WTC11 (cell line): ENCODE measurements at regions not wholly inside any gene's neighbourhood (a gene's known extent, or its start where the extent isn't known, plus 50 kb on each side); places are given as distances from the start of the nearest gene placed in this dataset.

Experiments
- ATAC-seq: fragments of 200-7000 bp; cut with Tn5 transposase; 2 replicates; pipeline ENCODE4 v1.10.0; 2021; ENCODE audit warnings: mild to moderate bottlenecking, moderate library complexity
- CTCF ChIA-PET: fragments of 300-600 bp; sonication (Branson Sonifier 250); formaldehyde crosslinking; loops from one replicate; lab custom pipeline; 2021; ENCODE audit warnings: antibody characterized with exemption; lab: Charles Lee
- POLR2A ChIA-PET: fragments of 350-600 bp; sonication (Branson Sonifier 250); formaldehyde crosslinking; loops from one replicate; lab custom pipeline; 2021; ENCODE audit warnings: antibody characterized with exemption; lab: Charles Lee
- DNase-seq: peaks from one replicate; pipeline ENCODE4 v3.0.0; 2021; ENCODE audit warnings: low spot score
- H3K27ac Mint-ChIP-seq: 2 replicates; pipeline ENCODE4 v1.8.0; 2021; ENCODE audit warnings: mixed read lengths
- H3K27me3 Mint-ChIP-seq: 2 replicates; pipeline ENCODE4 v1.8.0; 2021; ENCODE audit warnings: low read depth, mild to moderate bottlenecking, moderate library complexity, mixed read lengths
- H3K36me3 Mint-ChIP-seq: 2 replicates; pipeline ENCODE4 v1.8.0; 2021; ENCODE audit warnings: mixed read lengths
- H3K4me1 Mint-ChIP-seq: 2 replicates; pipeline ENCODE4 v1.8.0; 2022; ENCODE audit warnings: mixed read lengths
- H3K4me3 Mint-ChIP-seq: 2 replicates; pipeline ENCODE4 v1.8.0; 2021; ENCODE audit warnings: mild to moderate bottlenecking, moderate library complexity, mixed read lengths
- H3K9me3 Mint-ChIP-seq: 2 replicates; pipeline ENCODE4 v1.8.0; 2021; ENCODE audit warnings: mixed read lengths
- ATF1 ChIP-seq: sonication (generic); formaldehyde crosslinking; IDR thresholded peaks from 2 replicates; pipeline ENCODE4 v1.8.1; 2023; ENCODE audit warnings: mild to moderate bottlenecking, moderate library complexity, missing genetic modification reagents
- CREB1 ChIP-seq: sonication (generic); formaldehyde crosslinking; IDR thresholded peaks from 2 replicates; pipeline ENCODE4 v1.8.0; 2023; ENCODE audit warnings: mild to moderate bottlenecking, missing genetic modification reagents
- ELF4 ChIP-seq: sonication (generic); formaldehyde crosslinking; IDR thresholded peaks from 2 replicates; pipeline ENCODE4 v1.8.1; 2022; ENCODE audit warnings: low read depth, mild to moderate bottlenecking, moderate library complexity, missing genetic modification reagents
- FOXJ3 ChIP-seq: sonication (generic); formaldehyde crosslinking; IDR thresholded peaks from 2 replicates; pipeline ENCODE4 v1.9.0; 2021; ENCODE audit warnings: missing genetic modification reagents, mild to moderate bottlenecking, borderline replicate concordance
- FOXK1 ChIP-seq: sonication (generic); formaldehyde crosslinking; IDR thresholded peaks from 2 replicates; pipeline ENCODE4 v1.8.0; 2022; ENCODE audit warnings: mild to moderate bottlenecking, moderate library complexity, missing genetic modification reagents
- IRF2 ChIP-seq: sonication (generic); formaldehyde crosslinking; IDR thresholded peaks from 2 replicates; pipeline ENCODE4 v1.8.0; 2022; ENCODE audit warnings: low read depth, missing genetic modification reagents, borderline replicate concordance
- JUN ChIP-seq: sonication (generic); formaldehyde crosslinking; IDR thresholded peaks from 2 replicates; pipeline ENCODE4 v1.8.0; 2023; ENCODE audit warnings: mild to moderate bottlenecking, missing genetic modification reagents
- MYBL2 ChIP-seq: sonication (generic); formaldehyde crosslinking; IDR thresholded peaks from 2 replicates; pipeline ENCODE4 v1.8.1; 2023; ENCODE audit warnings: mild to moderate bottlenecking, moderate library complexity, missing genetic modification reagents
- NR3C1 ChIP-seq: sonication (generic); formaldehyde crosslinking; conservative IDR thresholded peaks from 2 replicates; pipeline ENCODE4 v1.8.1; 2023; ENCODE audit warnings: low read depth, mild to moderate bottlenecking, missing genetic modification reagents
- SMAD3 ChIP-seq: sonication (generic); formaldehyde crosslinking; IDR thresholded peaks from 2 replicates; pipeline ENCODE4 v1.8.0; 2022; ENCODE audit warnings: missing genetic modification reagents, mild to moderate bottlenecking, borderline replicate concordance
- SMAD4 ChIP-seq: sonication (generic); formaldehyde crosslinking; IDR thresholded peaks from 2 replicates; pipeline ENCODE4 v1.8.0; 2022; ENCODE audit warnings: mild to moderate bottlenecking, missing genetic modification reagents
- SOX15 ChIP-seq: fragments of 250-450 bp; sonication (Bioruptor Pico); IDR thresholded peaks from 2 replicates; pipeline ENCODE4 v1.9.0; 2021; ENCODE audit warnings: mild to moderate bottlenecking
- ZBTB21 ChIP-seq: sonication (generic); formaldehyde crosslinking; IDR thresholded peaks from 2 replicates; pipeline ENCODE4 v1.8.1; 2023; ENCODE audit warnings: mild to moderate bottlenecking, missing genetic modification reagents, borderline replicate concordance
- ZNF396 ChIP-seq: fragments of 250-450 bp; sonication (Bioruptor Pico); IDR thresholded peaks from 2 replicates; pipeline ENCODE4 v1.8.0; 2021; ENCODE audit warnings: mild to moderate bottlenecking, moderate library complexity, borderline replicate concordance
- ZNF416 ChIP-seq: fragments of 250-450 bp; sonication (Bioruptor Pico); IDR thresholded peaks from 2 replicates; pipeline ENCODE4 v1.9.0; 2021; ENCODE audit warnings: mild to moderate bottlenecking, inconsistent platforms
- TF ChIP-seq, protein P1 (sequence below): sonication (generic); formaldehyde crosslinking; IDR thresholded peaks from 2 replicates; pipeline ENCODE4 v1.8.0; 2023; ENCODE audit warnings: mild to moderate bottlenecking, missing genetic modification reagents
- TF ChIP-seq, protein P2 (sequence below): sonication (generic); formaldehyde crosslinking; IDR thresholded peaks from 2 replicates; pipeline ENCODE4 v1.8.1; 2023; ENCODE audit warnings: mild to moderate bottlenecking, moderate library complexity, missing genetic modification reagents
- TF ChIP-seq, protein P3 (sequence below): fragments of 250-450 bp; sonication (Bioruptor Pico); IDR thresholded peaks from 2 replicates; pipeline ENCODE4 v1.9.0; 2021; ENCODE audit warnings: moderate library complexity, mild to moderate bottlenecking, inconsistent platforms, borderline replicate concordance
- TF ChIP-seq, protein P4 (sequence below): fragments of 200-600 bp; IDR thresholded peaks from 2 replicates; pipeline ENCODE4 v1.8.0; 2022; ENCODE audit warnings: antibody characterized with exemption
- TF ChIP-seq, protein P5 (sequence below): sonication (generic); formaldehyde crosslinking; IDR thresholded peaks from 2 replicates; pipeline ENCODE4 v1.8.1; 2023; ENCODE audit warnings: mild to moderate bottlenecking, missing genetic modification reagents, moderate library complexity
- TF ChIP-seq, protein P6 (sequence below): sonication (generic); formaldehyde crosslinking; IDR thresholded peaks from 2 replicates; pipeline ENCODE4 v1.8.1; 2023; ENCODE audit warnings: mild to moderate bottlenecking, missing genetic modification reagents
- TF ChIP-seq, protein P7 (sequence below): sonication (generic); formaldehyde crosslinking; IDR thresholded peaks from 2 replicates; pipeline ENCODE4 v1.8.0; 2022; ENCODE audit warnings: mild to moderate bottlenecking, missing genetic modification reagents

DNA sequence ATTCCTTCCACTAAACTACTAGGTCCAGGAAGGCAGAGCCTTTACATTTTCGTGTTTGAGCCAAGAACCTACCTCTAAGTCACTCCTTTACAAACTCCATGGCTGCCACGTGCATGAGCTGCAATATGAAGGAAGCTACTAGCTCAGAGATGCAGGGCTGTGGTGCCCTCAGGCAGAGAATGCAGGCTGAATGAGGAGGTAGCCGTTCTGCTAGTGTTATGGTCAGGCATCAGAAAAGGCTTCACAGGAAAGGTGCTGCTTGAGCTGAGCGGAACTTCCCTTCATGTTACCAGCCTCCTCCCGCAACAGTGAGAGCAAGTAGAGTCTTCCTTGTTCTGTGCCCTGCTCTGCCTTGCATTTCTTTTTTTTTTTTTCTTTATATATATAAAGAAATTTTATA, 148.3 kb upstream of the PACRGL start (continued):
- TF ChIP-seq, protein P1, sequence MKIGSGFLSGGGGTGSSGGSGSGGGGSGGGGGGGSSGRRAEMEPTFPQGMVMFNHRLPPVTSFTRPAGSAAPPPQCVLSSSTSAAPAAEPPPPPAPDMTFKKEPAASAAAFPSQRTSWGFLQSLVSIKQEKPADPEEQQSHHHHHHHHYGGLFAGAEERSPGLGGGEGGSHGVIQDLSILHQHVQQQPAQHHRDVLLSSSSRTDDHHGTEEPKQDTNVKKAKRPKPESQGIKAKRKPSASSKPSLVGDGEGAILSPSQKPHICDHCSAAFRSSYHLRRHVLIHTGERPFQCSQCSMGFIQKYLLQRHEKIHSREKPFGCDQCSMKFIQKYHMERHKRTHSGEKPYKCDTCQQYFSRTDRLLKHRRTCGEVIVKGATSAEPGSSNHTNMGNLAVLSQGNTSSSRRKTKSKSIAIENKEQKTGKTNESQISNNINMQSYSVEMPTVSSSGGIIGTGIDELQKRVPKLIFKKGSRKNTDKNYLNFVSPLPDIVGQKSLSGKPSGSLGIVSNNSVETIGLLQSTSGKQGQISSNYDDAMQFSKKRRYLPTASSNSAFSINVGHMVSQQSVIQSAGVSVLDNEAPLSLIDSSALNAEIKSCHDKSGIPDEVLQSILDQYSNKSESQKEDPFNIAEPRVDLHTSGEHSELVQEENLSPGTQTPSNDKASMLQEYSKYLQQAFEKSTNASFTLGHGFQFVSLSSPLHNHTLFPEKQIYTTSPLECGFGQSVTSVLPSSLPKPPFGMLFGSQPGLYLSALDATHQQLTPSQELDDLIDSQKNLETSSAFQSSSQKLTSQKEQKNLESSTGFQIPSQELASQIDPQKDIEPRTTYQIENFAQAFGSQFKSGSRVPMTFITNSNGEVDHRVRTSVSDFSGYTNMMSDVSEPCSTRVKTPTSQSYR, result no peak
- TF ChIP-seq, protein P2, sequence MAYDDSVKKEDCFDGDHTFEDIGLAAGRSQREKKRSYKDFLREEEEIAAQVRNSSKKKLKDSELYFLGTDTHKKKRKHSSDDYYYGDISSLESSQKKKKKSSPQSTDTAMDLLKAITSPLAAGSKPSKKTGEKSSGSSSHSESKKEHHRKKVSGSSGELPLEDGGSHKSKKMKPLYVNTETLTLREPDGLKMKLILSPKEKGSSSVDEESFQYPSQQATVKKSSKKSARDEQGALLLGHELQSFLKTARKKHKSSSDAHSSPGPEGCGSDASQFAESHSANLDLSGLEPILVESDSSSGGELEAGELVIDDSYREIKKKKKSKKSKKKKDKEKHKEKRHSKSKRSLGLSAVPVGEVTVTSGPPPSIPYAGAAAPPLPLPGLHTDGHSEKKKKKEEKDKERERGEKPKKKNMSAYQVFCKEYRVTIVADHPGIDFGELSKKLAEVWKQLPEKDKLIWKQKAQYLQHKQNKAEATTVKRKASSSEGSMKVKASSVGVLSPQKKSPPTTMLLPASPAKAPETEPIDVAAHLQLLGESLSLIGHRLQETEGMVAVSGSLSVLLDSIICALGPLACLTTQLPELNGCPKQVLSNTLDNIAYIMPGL (CRISPR knock-in tag), result no peak
- TF ChIP-seq, all 79 proteins: peak for 0

DNA sequence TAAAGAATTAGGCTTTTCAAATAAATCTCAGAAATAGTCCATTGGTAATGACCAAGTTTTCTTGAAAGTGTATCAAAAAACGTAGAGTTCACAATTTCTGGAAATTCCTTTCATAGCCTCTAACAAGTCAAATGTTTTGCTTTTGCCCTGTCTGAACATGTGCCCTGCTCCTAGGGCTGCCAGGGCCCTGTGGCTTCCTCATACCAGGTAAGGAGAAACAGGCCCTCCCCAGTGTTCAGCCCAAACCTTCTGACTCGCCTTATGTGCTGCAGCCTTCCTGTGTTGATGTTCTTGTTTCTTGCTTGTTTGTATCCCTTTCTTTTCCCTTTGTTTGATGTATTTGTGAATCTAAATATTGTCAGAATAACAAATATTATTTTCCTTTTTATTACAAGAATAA, 146.1 kb upstream of the PACRGL start:
- CTCF ChIA-PET, result no interaction called here
- Mint-ChIP-seq H3K4me3 (no peak overlapping the region), H3K9me3 (no peaks in the 10 kb centered on the region), H3K27ac (no peak overlapping the region), H3K27me3 (no peaks in the 10 kb centered on the region), H3K4me1 (peaks cover 11% of the 10 kb centered on the region), H3K36me3 (no peaks in the 10 kb centered on the region; the same call in 1 of the 2 replicates)
- DNase-seq, result no peak
- no peak for TF ChIP-seq ELF4
- TF ChIP-seq, protein P3, sequence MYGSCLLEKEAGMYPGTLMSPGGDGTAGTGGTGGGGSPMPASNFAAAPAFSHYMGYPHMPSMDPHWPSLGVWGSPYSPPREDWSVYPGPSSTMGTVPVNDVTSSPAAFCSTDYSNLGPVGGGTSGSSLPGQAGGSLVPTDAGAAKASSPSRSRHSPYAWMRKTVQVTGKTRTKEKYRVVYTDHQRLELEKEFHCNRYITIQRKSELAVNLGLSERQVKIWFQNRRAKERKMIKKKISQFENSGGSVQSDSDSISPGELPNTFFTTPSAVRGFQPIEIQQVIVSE, result no peak
- TF ChIP-seq ZNF396 (CRISPR knock-in tag), result no peak
- TF ChIP-seq, protein P4, sequence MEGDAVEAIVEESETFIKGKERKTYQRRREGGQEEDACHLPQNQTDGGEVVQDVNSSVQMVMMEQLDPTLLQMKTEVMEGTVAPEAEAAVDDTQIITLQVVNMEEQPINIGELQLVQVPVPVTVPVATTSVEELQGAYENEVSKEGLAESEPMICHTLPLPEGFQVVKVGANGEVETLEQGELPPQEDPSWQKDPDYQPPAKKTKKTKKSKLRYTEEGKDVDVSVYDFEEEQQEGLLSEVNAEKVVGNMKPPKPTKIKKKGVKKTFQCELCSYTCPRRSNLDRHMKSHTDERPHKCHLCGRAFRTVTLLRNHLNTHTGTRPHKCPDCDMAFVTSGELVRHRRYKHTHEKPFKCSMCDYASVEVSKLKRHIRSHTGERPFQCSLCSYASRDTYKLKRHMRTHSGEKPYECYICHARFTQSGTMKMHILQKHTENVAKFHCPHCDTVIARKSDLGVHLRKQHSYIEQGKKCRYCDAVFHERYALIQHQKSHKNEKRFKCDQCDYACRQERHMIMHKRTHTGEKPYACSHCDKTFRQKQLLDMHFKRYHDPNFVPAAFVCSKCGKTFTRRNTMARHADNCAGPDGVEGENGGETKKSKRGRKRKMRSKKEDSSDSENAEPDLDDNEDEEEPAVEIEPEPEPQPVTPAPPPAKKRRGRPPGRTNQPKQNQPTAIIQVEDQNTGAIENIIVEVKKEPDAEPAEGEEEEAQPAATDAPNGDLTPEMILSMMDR, result no peak
- TF ChIP-seq FOXJ3 (CRISPR knock-in tag), result no peak
- ATAC-seq, result no peak
- POLR2A ChIA-PET, result no interaction called here

DNA sequence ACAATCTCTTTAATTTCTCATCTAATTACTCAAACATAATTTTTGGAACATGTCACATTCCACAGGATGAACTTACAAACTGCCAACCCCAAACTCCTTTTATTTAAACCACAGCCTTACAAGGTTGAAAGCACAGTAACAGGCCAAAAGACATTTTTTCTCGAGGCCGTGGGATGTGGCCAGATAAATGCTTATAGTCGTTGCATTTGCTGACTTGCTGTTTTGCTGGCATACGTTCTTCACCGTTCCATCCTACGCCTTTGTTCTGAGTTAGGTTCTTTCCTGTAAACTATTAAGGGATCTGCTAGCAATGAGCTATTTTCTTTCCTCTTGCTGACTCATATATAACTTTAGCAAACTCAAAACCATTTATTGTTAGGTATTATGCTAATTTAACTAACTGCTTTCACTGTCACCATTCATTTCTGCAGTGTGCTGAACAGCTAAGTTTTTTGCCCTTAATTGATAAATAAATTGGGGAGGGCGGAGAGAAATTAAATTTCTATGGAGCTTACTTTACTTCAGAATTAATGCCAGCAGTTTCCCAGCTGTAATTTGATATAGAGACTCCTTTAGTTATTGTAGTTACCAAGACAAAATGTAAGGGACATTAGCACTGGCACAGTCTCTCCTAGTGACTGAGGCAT, 135.1 kb upstream of the PACRGL start:
- Mint-ChIP-seq H3K27ac (no peak overlapping the region), H3K4me1 (peaks cover 24% of the 10 kb centered on the region), H3K4me3 (no peak overlapping the region), H3K27me3 (no peaks in the 10 kb centered on the region), H3K36me3 (no peaks in the 10 kb centered on the region), H3K9me3 (no peaks in the 10 kb centered on the region)
- POLR2A ChIA-PET, result no interaction called here
- DNase-seq, result no peak
- no peak for ATAC-seq
- CTCF ChIA-PET, result no interaction called here
- TF ChIP-seq, protein P5, sequence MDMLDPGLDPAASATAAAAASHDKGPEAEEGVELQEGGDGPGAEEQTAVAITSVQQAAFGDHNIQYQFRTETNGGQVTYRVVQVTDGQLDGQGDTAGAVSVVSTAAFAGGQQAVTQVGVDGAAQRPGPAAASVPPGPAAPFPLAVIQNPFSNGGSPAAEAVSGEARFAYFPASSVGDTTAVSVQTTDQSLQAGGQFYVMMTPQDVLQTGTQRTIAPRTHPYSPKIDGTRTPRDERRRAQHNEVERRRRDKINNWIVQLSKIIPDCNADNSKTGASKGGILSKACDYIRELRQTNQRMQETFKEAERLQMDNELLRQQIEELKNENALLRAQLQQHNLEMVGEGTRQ (CRISPR knock-in tag), result no peak
- no peak for TF ChIP-seq ATF1 (CRISPR knock-in tag)
- TF ChIP-seq ZBTB21, result no peak
- TF ChIP-seq FOXK1 (CRISPR knock-in tag), result no peak
- no peak for TF ChIP-seq JUN (CRISPR knock-in tag)
- no peak for TF ChIP-seq SMAD4 (CRISPR knock-in tag)
- TF ChIP-seq, protein P6, sequence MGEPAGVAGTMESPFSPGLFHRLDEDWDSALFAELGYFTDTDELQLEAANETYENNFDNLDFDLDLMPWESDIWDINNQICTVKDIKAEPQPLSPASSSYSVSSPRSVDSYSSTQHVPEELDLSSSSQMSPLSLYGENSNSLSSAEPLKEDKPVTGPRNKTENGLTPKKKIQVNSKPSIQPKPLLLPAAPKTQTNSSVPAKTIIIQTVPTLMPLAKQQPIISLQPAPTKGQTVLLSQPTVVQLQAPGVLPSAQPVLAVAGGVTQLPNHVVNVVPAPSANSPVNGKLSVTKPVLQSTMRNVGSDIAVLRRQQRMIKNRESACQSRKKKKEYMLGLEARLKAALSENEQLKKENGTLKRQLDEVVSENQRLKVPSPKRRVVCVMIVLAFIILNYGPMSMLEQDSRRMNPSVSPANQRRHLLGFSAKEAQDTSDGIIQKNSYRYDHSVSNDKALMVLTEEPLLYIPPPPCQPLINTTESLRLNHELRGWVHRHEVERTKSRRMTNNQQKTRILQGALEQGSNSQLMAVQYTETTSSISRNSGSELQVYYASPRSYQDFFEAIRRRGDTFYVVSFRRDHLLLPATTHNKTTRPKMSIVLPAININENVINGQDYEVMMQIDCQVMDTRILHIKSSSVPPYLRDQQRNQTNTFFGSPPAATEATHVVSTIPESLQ, result no peak
- no peak for TF ChIP-seq IRF2 (CRISPR knock-in tag)
- TF ChIP-seq, protein P7, sequence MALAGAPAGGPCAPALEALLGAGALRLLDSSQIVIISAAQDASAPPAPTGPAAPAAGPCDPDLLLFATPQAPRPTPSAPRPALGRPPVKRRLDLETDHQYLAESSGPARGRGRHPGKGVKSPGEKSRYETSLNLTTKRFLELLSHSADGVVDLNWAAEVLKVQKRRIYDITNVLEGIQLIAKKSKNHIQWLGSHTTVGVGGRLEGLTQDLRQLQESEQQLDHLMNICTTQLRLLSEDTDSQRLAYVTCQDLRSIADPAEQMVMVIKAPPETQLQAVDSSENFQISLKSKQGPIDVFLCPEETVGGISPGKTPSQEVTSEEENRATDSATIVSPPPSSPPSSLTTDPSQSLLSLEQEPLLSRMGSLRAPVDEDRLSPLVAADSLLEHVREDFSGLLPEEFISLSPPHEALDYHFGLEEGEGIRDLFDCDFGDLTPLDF, result no peak
- no peak for TF ChIP-seq SOX15 (CRISPR knock-in tag)
- no peak for TF ChIP-seq SMAD3 (CRISPR knock-in tag)
- TF ChIP-seq MYBL2 (CRISPR knock-in tag), result no peak
- no peak for TF ChIP-seq CREB1 (CRISPR knock-in tag)
- TF ChIP-seq ZNF416 (CRISPR knock-in tag), result no peak
- no peak for TF ChIP-seq NR3C1 (CRISPR knock-in tag)
